IMR-90 (cell line): ENCODE measurements at regions not wholly inside any gene's neighbourhood (a gene's known extent, or its start where the extent isn't known, plus 50 kb on each side); places are given as distances from the start of the nearest gene placed in this dataset.

Experiments
- ATAC-seq: fragments of 200-7000 bp; cut with Tn5 transposase; 2 replicates; pipeline ENCODE4 v1.9.1; 2020; ENCODE audit warnings: low read depth, mild to moderate bottlenecking, moderate library complexity
- BruUV-seq: library from RNA; stranded (reverse); fragments of 400-500 nt; replicated peaks from 2 replicates; lab custom pipeline; 2021; lab: Mats Ljungman, UMichigan
- CTCF ChIA-PET: fragments of 300-600 bp; formaldehyde crosslinking; extraction: SDS; loops from one replicate; lab custom pipeline; 2021; ENCODE audit warnings: antibody characterized with exemption; lab: Yijun Ruan, JAX
- POLR2A ChIA-PET: fragments of 300-600 bp; sonication (Branson Sonifier 250); formaldehyde crosslinking; loops from one replicate; lab custom pipeline; 2022; ENCODE audit warnings: antibody characterized with exemption; ENCODE audit not compliant: unreplicated experiment; lab: Charles Lee
- DNase-seq: peaks from one replicate; pipeline ENCODE4 v3.0.0; 2013
- H2AFZ ChIP-seq: replicated peaks from 2 replicates; pipeline ENCODE3; 2013; ENCODE audit warnings: low read length, mild to moderate bottlenecking; ENCODE audit not compliant: poor library complexity
- H2AK5ac ChIP-seq: 2 replicates; pipeline ENCODE4 v1.6.1; 2013; ENCODE audit warnings: low read depth, low read length, inconsistent platforms
- H2AK9ac ChIP-seq: replicated peaks from 2 replicates; pipeline ENCODE3; 2013; ENCODE audit warnings: mild to moderate bottlenecking, low read depth, low read length, moderate library complexity; ENCODE audit not compliant: poor library complexity
- H2BK120ac ChIP-seq: 2 replicates; pipeline ENCODE4 v1.6.1; 2013; ENCODE audit warnings: low read depth, low read length, inconsistent platforms
- H2BK15ac ChIP-seq: 3 replicates; pipeline ENCODE4 v1.6.1; 2013; ENCODE audit warnings: low read depth, low read length, inconsistent platforms
- H2BK20ac ChIP-seq: 2 replicates; pipeline ENCODE4 v1.6.1; 2013; ENCODE audit warnings: low read depth, mild to moderate bottlenecking, inconsistent platforms, low read length, moderate library complexity
- H2BK5ac ChIP-seq: 2 replicates; pipeline ENCODE4 v1.6.1; 2013; ENCODE audit warnings: mild to moderate bottlenecking, low read depth, low read length, inconsistent platforms; ENCODE audit not compliant: poor library complexity, severe bottlenecking
- H3K14ac ChIP-seq: replicated peaks from 2 replicates; pipeline ENCODE4 v1.6.1; 2013; ENCODE audit warnings: low read depth, low read length, inconsistent platforms
- H3K18ac ChIP-seq: 2 replicates; pipeline ENCODE4 v1.6.1; 2013; ENCODE audit warnings: low read depth, low read length, control low read depth
- H3K23ac ChIP-seq: 2 replicates; pipeline ENCODE4 v1.6.1; 2013; ENCODE audit warnings: low read depth, low read length, inconsistent platforms
- H3K27ac ChIP-seq: 2 replicates; pipeline ENCODE4 v1.5.1; 2013; ENCODE audit warnings: mild to moderate bottlenecking, control low read depth, low read length; ENCODE audit not compliant: insufficient read depth
- H3K27me3 ChIP-seq: 2 replicates; pipeline ENCODE4 v1.6.1; 2013; ENCODE audit warnings: low read length; ENCODE audit not compliant: control insufficient read depth, insufficient read depth
- H3K36me3 ChIP-seq: 2 replicates; pipeline ENCODE4 v1.6.1; 2013; ENCODE audit warnings: low read length, mixed read lengths; ENCODE audit not compliant: control insufficient read depth, insufficient read depth
- H3K4ac ChIP-seq: 2 replicates; pipeline ENCODE4 v1.6.1; 2013; ENCODE audit warnings: low read depth, low read length, inconsistent platforms
- H3K4me1 ChIP-seq: 2 replicates; pipeline ENCODE4 v1.6.1; 2013; ENCODE audit warnings: low read length, mixed read lengths; ENCODE audit not compliant: control insufficient read depth, insufficient read depth
- H3K4me2 ChIP-seq: 2 replicates; pipeline ENCODE4 v1.6.1; 2013; ENCODE audit warnings: low read depth, mild to moderate bottlenecking, control low read depth, low read length, moderate library complexity
- H3K4me3 ChIP-seq: 2 replicates; pipeline ENCODE4 v1.5.1; 2013; ENCODE audit warnings: low read depth, mild to moderate bottlenecking, control low read depth, low read length, moderate library complexity; ENCODE audit not compliant: insufficient read depth
- H3K56ac ChIP-seq: 2 replicates; pipeline ENCODE4 v1.6.1; 2013; ENCODE audit warnings: low read length, inconsistent platforms; ENCODE audit not compliant: insufficient read depth; ENCODE audit errors: extremely low read depth
- H3K79me1 ChIP-seq, 2 experiments: 2 replicates each; pipeline ENCODE4 v1.6.1; 2013; ENCODE audit warnings: low read length in 2 of 2, inconsistent platforms in 1 of 2, low read depth in 1 of 2
- H3K9ac ChIP-seq: 2 replicates; pipeline ENCODE4 v1.6.1; 2013; ENCODE audit warnings: low read depth, low read length, control low read depth
- H3K9me1 ChIP-seq: 2 replicates; pipeline ENCODE4 v1.6.1; 2013; ENCODE audit warnings: low read length, inconsistent platforms; ENCODE audit not compliant: insufficient read depth
- H3K9me3 ChIP-seq: 2 replicates; pipeline ENCODE4 v1.6.1; 2013; ENCODE audit warnings: low read length; ENCODE audit not compliant: control insufficient read depth, insufficient read depth
- H4K20me1 ChIP-seq: 2 replicates; pipeline ENCODE4 v1.6.1; 2013; ENCODE audit warnings: low read length, inconsistent platforms; ENCODE audit not compliant: insufficient read depth
- H4K5ac ChIP-seq: 2 replicates; pipeline ENCODE4 v1.6.1; 2013; ENCODE audit warnings: mild to moderate bottlenecking, low read depth, low read length, control low read depth
- H4K8ac ChIP-seq, 2 experiments: 2 replicates each; pipeline ENCODE4 v1.6.1; 2013; ENCODE audit warnings: low read depth in 2 of 2, low read length in 2 of 2, control low read depth in 1 of 2, inconsistent platforms in 1 of 2
- H4K91ac ChIP-seq: 2 replicates; pipeline ENCODE4 v1.6.1; 2013; ENCODE audit warnings: low read depth, low read length, inconsistent platforms; ENCODE audit not compliant: insufficient read depth
- BHLHE40 ChIP-seq: fragments of 150-350 bp; IDR thresholded peaks from 2 replicates; pipeline ENCODE4 v1.6.1; 2016; ENCODE audit warnings: mild to moderate bottlenecking, low read depth, low read length
- CEBPB ChIP-seq: IDR thresholded peaks from 2 replicates; pipeline ENCODE4 v1.6.1; 2012; ENCODE audit warnings: low read depth, low read length, improper control_type of control experiment
- CHD1 ChIP-seq: IDR thresholded peaks from 2 replicates; pipeline ENCODE4 v1.6.1; 2012; ENCODE audit warnings: low read depth, low read length, improper control_type of control experiment
- CTCF ChIP-seq: conservative IDR thresholded peaks from 2 replicates; pipeline ENCODE4 v1.5.1; 2012; ENCODE audit warnings: mild to moderate bottlenecking, low read depth, low read length, improper control_type of control experiment
- ELK1 ChIP-seq: fragments of 150-350 bp; IDR thresholded peaks from 2 replicates; pipeline ENCODE4 v1.6.1; 2016; ENCODE audit warnings: low read depth, mild to moderate bottlenecking, low read length, moderate library complexity, borderline replicate concordance
- FOS ChIP-seq: fragments of 150-350 bp; IDR thresholded peaks from 2 replicates; pipeline ENCODE4 v1.6.1; 2016; ENCODE audit warnings: low read depth, low read length
- MAFK ChIP-seq: IDR thresholded peaks from 2 replicates; pipeline ENCODE4 v1.6.1; 2012; ENCODE audit warnings: low read depth, low read length, improper control_type of control experiment
- MAZ ChIP-seq: IDR thresholded peaks from 2 replicates; pipeline ENCODE4 v1.6.1; 2012; ENCODE audit warnings: low read depth, mild to moderate bottlenecking, low read length, improper control_type of control experiment, moderate library complexity, borderline replicate concordance
- MXI1 ChIP-seq: IDR thresholded peaks from 2 replicates; pipeline ENCODE4 v1.6.1; 2012; ENCODE audit warnings: low read depth, mild to moderate bottlenecking, low read length, moderate library complexity, borderline replicate concordance
- RAD21 ChIP-seq: IDR thresholded peaks from 2 replicates; pipeline ENCODE4 v1.6.1; 2012; ENCODE audit warnings: low read length, improper control_type of control experiment
- RCOR1 ChIP-seq: IDR thresholded peaks from 2 replicates; pipeline ENCODE4 v1.6.1; 2012; ENCODE audit warnings: mild to moderate bottlenecking, low read length, improper control_type of control experiment; ENCODE audit not compliant: insufficient replicate concordance
- RFX5 ChIP-seq: IDR thresholded peaks from 2 replicates; pipeline ENCODE4 v1.8.0; 2012; ENCODE audit warnings: low read depth, mild to moderate bottlenecking, low read length, moderate library complexity
- SMC3 ChIP-seq: fragments of 150-350 bp; IDR thresholded peaks from 2 replicates; pipeline ENCODE4 v1.6.1; 2016; ENCODE audit warnings: low read depth, mild to moderate bottlenecking, antibody characterized with exemption, low read length, moderate library complexity
- WGBS, 2 experiments: methylation state at CpG; one replicate each; pipeline versions ENCODE4 v1.1.5 to v1.1.7; 2013; ENCODE audit warnings: missing lambda C conversion rate in 2 of 2; ENCODE audit not compliant: insufficient read length in 1 of 2; ENCODE audit errors: extremely low coverage in 2 of 2; 5-methylcytosine and 5-hydroxymethylcytosine counted together
- dilution Hi-C: fragments of 300-500 bp; cut with HindIII; formaldehyde crosslinking; loops from one replicate; pipeline ENCODE4 v1.14.3; 2018; ENCODE audit warnings: low sequenced_read_pairs; ENCODE audit not compliant: unreplicated experiment
- in situ Hi-C: fragments of 300-500 bp; cut with MboI; formaldehyde crosslinking; loops from 3 replicates; pipeline ENCODE4 v1.14.3; 2019; ENCODE audit warnings: low sequenced_read_pairs, inconsistent platforms, mixed read lengths
- intact Hi-C: fragments of 100-400 bp; cut with micrococcal nuclease; formaldehyde crosslinking; loops from 2 replicates; pipeline ENCODE4 v1.10.0; 2022

GRCh38 chr10:55782181-55782580 lies 578.9 kb downstream of the ZWINT start:
- Histone ChIP-seq H3K27me3 (no peaks in the 10 kb centered on the region), H4K20me1 (no peaks in the 10 kb centered on the region), H2AFZ (no peak overlapping the region), H3K4me2 (no peak overlapping the region), H2BK20ac (no peak overlapping the region), H3K36me3 (no peaks in the 10 kb centered on the region), H3K9me3 (no peaks in the 10 kb centered on the region), H2BK15ac (no peak overlapping the region), H3K4me3 (no peak overlapping the region), H3K9ac (no peak overlapping the region), H3K18ac (no peak overlapping the region), H4K5ac (no peak overlapping the region), H2AK9ac (no peak overlapping the region), H2AK5ac (no peak overlapping the region), H4K91ac (no peak overlapping the region), H3K14ac (no peak overlapping the region), H3K27ac (no peak overlapping the region), H3K9me1 (no peaks in the 10 kb centered on the region), H4K8ac (no peak overlapping the region), H2BK120ac (no peak overlapping the region), H3K56ac (no peak overlapping the region), H3K4me1 (no peaks in the 10 kb centered on the region), H2BK5ac (no peak overlapping the region), H3K23ac (no peak overlapping the region), H3K4ac (no peak overlapping the region), H3K79me1 (no peaks in the 10 kb centered on the region)
- in situ Hi-C loops = no loop called here
- dilution Hi-C loops = no loop called here
- ChIA-PET CTCF (no interaction called here), POLR2A (no interaction called here)
- ATAC-seq = no peak
- no TSS peak for BruUV-seq
- TF ChIP-seq RAD21 (no peak), CTCF (no peak), RFX5 (no peak), BHLHE40 (no peak), ELK1 (no peak), FOS (no peak), CHD1 (no peak), MAFK (no peak), SMC3 (no peak), CEBPB (no peak), RCOR1 (no peak), MAZ (no peak), MXI1 (no peak)
- intact Hi-C loops = no loop called here
- WGBS, 2 experiments = no CpG with 5 or more reads among the region's 4 CpGs
- no peak for DNase-seq
